Naive thymus-derived CD4-positive, alpha-beta T cell (primary cell): ENCODE measurements at regions not wholly inside any gene's neighbourhood (a gene's known extent, or its start where the extent isn't known, plus 50 kb on each side); places are given as distances from the start of the nearest gene placed in this dataset.

ENCODE experiments used
- ATAC-seq: fragments of 150-1000 bp; cut with Tn5 transposase; 2 replicates; pipeline ENCODE4 v1.10.0; 2021; ENCODE audit warnings: mild to moderate bottlenecking, moderate library complexity
- CTCF ChIA-PET: fragments of 350-600 bp; sonication (Branson Sonifier 250); formaldehyde crosslinking; loops from one replicate; lab custom pipeline; 2021; ENCODE audit warnings: antibody characterized with exemption; lab: Charles Lee
- POLR2A ChIA-PET: fragments of 350-600 bp; sonication (Branson Sonifier 250); formaldehyde crosslinking; loops from one replicate; lab custom pipeline; 2021; ENCODE audit warnings: antibody characterized with exemption, inconsistent platforms; lab: Charles Lee
- DNase-seq, 9 donors: peaks; one replicate each; pipeline versions ENCODE4 v3.0.0 to v3.0.0-alpha.2; 2020 to 2022; ENCODE audit warnings: mixed read lengths in 1 of 9
- H3K27ac ChIP-seq: one replicate; pipeline ENCODE4 v1.7.0; 2013; ENCODE audit warnings: mild to moderate bottlenecking, low read depth, low read length, moderate library complexity
- H3K27me3 ChIP-seq, 2 donors: one replicate each; pipeline ENCODE4 v1.7.0; 2013; ENCODE audit warnings: low read length in 2 of 2, mild to moderate bottlenecking in 2 of 2, moderate library complexity in 2 of 2; ENCODE audit not compliant: control insufficient read depth in 2 of 2, insufficient read depth in 2 of 2
- H3K36me3 ChIP-seq, 3 experiments: 1 replicate in 2 of 3; 2 replicates in 1 of 3; pipeline ENCODE4 v1.7.0; 2013; ENCODE audit warnings: low read length in 3 of 3, mild to moderate bottlenecking in 3 of 3, moderate library complexity in 1 of 3; ENCODE audit not compliant: insufficient read depth in 3 of 3, control insufficient read depth in 2 of 3
- H3K4me1 ChIP-seq, 2 donors: one replicate each; pipeline ENCODE4 v1.7.0; 2013; ENCODE audit warnings: low read length in 2 of 2, mild to moderate bottlenecking in 2 of 2, moderate library complexity in 1 of 2; ENCODE audit not compliant: control insufficient read depth in 2 of 2, insufficient read depth in 2 of 2
- H3K4me3 ChIP-seq: 2 replicates; pipeline ENCODE4 v1.7.0; 2013; ENCODE audit warnings: mild to moderate bottlenecking, low read length
- H3K9me3 ChIP-seq, 3 experiments: 1 replicate in 2 of 3; 2 replicates in 1 of 3; pipeline ENCODE4 v1.7.0; 2013; ENCODE audit warnings: low read length in 3 of 3; ENCODE audit not compliant: control insufficient read depth in 2 of 3
- H3K27ac Mint-ChIP-seq, 9 donors: one replicate each; pipeline ENCODE4 v1.8.0; 2020 to 2022; ENCODE audit warnings: mixed read lengths in 9 of 9, mild to moderate bottlenecking in 8 of 9, moderate library complexity in 5 of 9, inconsistent platforms in 2 of 9
- H3K27me3 Mint-ChIP-seq, 5 donors: one replicate each; pipeline ENCODE4 v1.8.0; 2021 to 2022; ENCODE audit warnings: mixed read lengths in 5 of 5, mild to moderate bottlenecking in 1 of 5
- H3K36me3 Mint-ChIP-seq, 5 donors: one replicate each; pipeline ENCODE4 v1.8.0; 2020 to 2022; ENCODE audit warnings: mixed read lengths in 5 of 5, mild to moderate bottlenecking in 3 of 5, inconsistent platforms in 1 of 5
- H3K4me1 Mint-ChIP-seq, 7 donors: one replicate each; pipeline ENCODE4 v1.8.0; 2020 to 2022; ENCODE audit warnings: mixed read lengths in 7 of 7, mild to moderate bottlenecking in 3 of 7, inconsistent platforms in 1 of 7
- H3K4me3 Mint-ChIP-seq, 10 donors: one replicate each; pipeline ENCODE4 v1.8.0; 2020 to 2022; ENCODE audit warnings: mild to moderate bottlenecking in 10 of 10, mixed read lengths in 10 of 10, moderate library complexity in 6 of 10, inconsistent platforms in 2 of 10
- H3K9me3 Mint-ChIP-seq, 11 donors: one replicate each; pipeline ENCODE4 v1.8.0; 2020 to 2022; ENCODE audit warnings: mixed read lengths in 11 of 11, mild to moderate bottlenecking in 4 of 11, inconsistent platforms in 1 of 11, moderate library complexity in 1 of 11
- intact Hi-C, 2 donors: fragments of 100-400 bp; cut with micrococcal nuclease; formaldehyde crosslinking; loops; one replicate each; pipeline ENCODE4 v1.15.1; 2023

GRCh38 chr1:5661196-5662085 is 330.8 kb downstream of the NPHP4 start:
- H3K4me3 Mint-ChIP-seq: no peak overlapping the region
- H3K4me3 ChIP-seq: no peak overlapping the region
- no peak for DNase-seq

GRCh38 chr1:5660141-5660935 is 331.9 kb downstream of the NPHP4 start:
- ChIA-PET POLR2A (no interaction called here), CTCF (no interaction called here)
- H3K27ac Mint-ChIP-seq: no peak overlapping the region
- DNase-seq (no peak), ATAC-seq (no peak)
- no peaks in the 10 kb centered on the region for H3K9me3 ChIP-seq
- peaks cover 0 to 6% (median 0%) of the 10 kb centered on the region in 11 donors for H3K9me3 Mint-ChIP-seq
- H3K4me3 Mint-ChIP-seq: no peak overlapping the region
- peaks cover 0 to 6% (median 0%) of the 10 kb centered on the region in 7 donors for H3K4me1 Mint-ChIP-seq
- H3K27ac ChIP-seq: no peak overlapping the region
- intact Hi-C loops: no loop called here
- H3K36me3 Mint-ChIP-seq: no peaks in the 10 kb centered on the region
- no peak overlapping the region for H3K4me3 ChIP-seq
- H3K27me3 Mint-ChIP-seq: peaks cover 0 to 58% (median 8%) of the 10 kb centered on the region in 5 donors
- peaks cover 0 to 6% of the 10 kb centered on the region in 2 donors for H3K4me1 ChIP-seq
- H3K27me3 ChIP-seq: no peaks in the 10 kb centered on the region
- H3K36me3 ChIP-seq: no peaks in the 10 kb centered on the region

More at GRCh38 chr1:5661196-5662085, 330.8 kb downstream of the NPHP4 start:
- ChIA-PET CTCF (no interaction called here), POLR2A (no interaction called here)
- no peaks in the 10 kb centered on the region for H3K36me3 Mint-ChIP-seq
- H3K36me3 ChIP-seq: no peaks in the 10 kb centered on the region
- ATAC-seq: no peak
- H3K9me3 ChIP-seq: no peaks in the 10 kb centered on the region
- H3K9me3 Mint-ChIP-seq: peaks cover 0 to 4% (median 0%) of the 10 kb centered on the region in 11 donors
- H3K4me1 ChIP-seq: peaks cover 0 to 14% of the 10 kb centered on the region in 2 donors
- H3K4me1 Mint-ChIP-seq: peaks cover 0 to 6% (median 0%) of the 10 kb centered on the region in 7 donors
- intact Hi-C loops: no loop called here
- H3K27ac ChIP-seq: no peak overlapping the region
- peaks cover 0 to 53% (median 8%) of the 10 kb centered on the region in 5 donors for H3K27me3 Mint-ChIP-seq
- H3K27ac Mint-ChIP-seq: no peak overlapping the region
- H3K27me3 ChIP-seq: no peaks in the 10 kb centered on the region

- no peak overlapping the region for H3K4me3 Mint-ChIP-seq
- intact Hi-C loops: no loop called here
- ChIA-PET POLR2A (no interaction called here), CTCF (no interaction called here)
- Histone ChIP-seq H3K27me3 (no peaks in the 10 kb centered on the region), H3K4me3 (no peak overlapping the region), H3K27ac (no peak overlapping the region), H3K9me3 (no peaks in the 10 kb centered on the region), H3K4me1 (no peaks in the 10 kb centered on the region), H3K36me3 (no peaks in the 10 kb centered on the region)
- H3K27ac Mint-ChIP-seq: no peak overlapping the region
- no peak for ATAC-seq
- no peak for DNase-seq
- H3K4me1 Mint-ChIP-seq: peaks cover 0 to 6% (median 0%) of the 10 kb centered on the region in 7 donors
- peaks cover 0 to 57% (median 8%) of the 10 kb centered on the region in 5 donors for H3K27me3 Mint-ChIP-seq
- H3K9me3 Mint-ChIP-seq: peaks cover 0 to 6% (median 0%) of the 10 kb centered on the region in 11 donors
- no peaks in the 10 kb centered on the region for H3K36me3 Mint-ChIP-seq
Measured at GRCh38 chr1:5659606-5660005, 332.6 kb downstream of the NPHP4 start.

- DNase-seq (no peak), ATAC-seq (no peak)
- ChIA-PET CTCF (no interaction called here), POLR2A (no interaction called here)
- Histone ChIP-seq H3K9me3 (no peaks in the 10 kb centered on the region), H3K27me3 (no peaks in the 10 kb centered on the region), H3K4me3 (no peak overlapping the region), H3K27ac (no peak overlapping the region), H3K4me1 (no peaks in the 10 kb centered on the region), H3K36me3 (no peaks in the 10 kb centered on the region)
- H3K4me3 Mint-ChIP-seq: no peak overlapping the region
- intact Hi-C loops: no loop called here
- H3K9me3 Mint-ChIP-seq: peaks cover 0 to 8% (median 2%) of the 10 kb centered on the region in 11 donors
- H3K27ac Mint-ChIP-seq: no peak overlapping the region
- peaks cover 0 to 6% (median 0%) of the 10 kb centered on the region in 7 donors for H3K4me1 Mint-ChIP-seq
- H3K27me3 Mint-ChIP-seq: peaks cover 0 to 48% (median 8%) of the 10 kb centered on the region in 5 donors
- no peaks in the 10 kb centered on the region for H3K36me3 Mint-ChIP-seq
Measured at GRCh38 chr1:5658340-5659316, 333.6 kb downstream of the NPHP4 start.

- H3K27me3 Mint-ChIP-seq: peaks cover 2 to 57% (median 16%) of the 10 kb centered on the region in 5 donors
- H3K36me3 Mint-ChIP-seq: no peaks in the 10 kb centered on the region
- H3K4me1 Mint-ChIP-seq: peaks cover 0 to 4% (median 0%) of the 10 kb centered on the region in 7 donors
- no peak overlapping the region for H3K27ac ChIP-seq
- CTCF ChIA-PET: interaction anchor here (0.5 kb wide), 1 partner anchor 1835 kb away, joined by 3 read pairs; no protein-coding TSS in a partner anchor
- no peak overlapping the region for H3K4me3 ChIP-seq
- H3K27ac Mint-ChIP-seq: no peak overlapping the region
- ATAC-seq (no peak), DNase-seq (no peak)
- intact Hi-C loops: no loop called here
- no peak overlapping the region for H3K4me3 Mint-ChIP-seq
- POLR2A ChIA-PET: no interaction called here
- no peaks in the 10 kb centered on the region for H3K36me3 ChIP-seq
- H3K27me3 ChIP-seq: no peaks in the 10 kb centered on the region
- H3K9me3 Mint-ChIP-seq: peaks cover 0 to 18% (median 4%) of the 10 kb centered on the region in 11 donors
- no peaks in the 10 kb centered on the region for H3K4me1 ChIP-seq
- H3K9me3 ChIP-seq: no peaks in the 10 kb centered on the region
Measured at GRCh38 chr1:5651964-5652821, 340.0 kb downstream of the NPHP4 start.
